PC-3 (cell line): ENCODE measurements at regions not wholly inside any gene's neighbourhood (a gene's known extent, or its start where the extent isn't known, plus 50 kb on each side); places are given as distances from the start of the nearest gene placed in this dataset.

ENCODE experiments used
- EZH2 ChIP-seq: fragments of 300-600 bp; sonication (generic); IDR thresholded peaks from one replicate; pipeline ENCODE4 v1.6.1; 2017; ENCODE audit warnings: antibody characterized with exemption, mild to moderate bottlenecking, low read length; ENCODE audit not compliant: unreplicated experiment
- EZH2phosphoT487 ChIP-seq: fragments of 300-600 bp; sonication (generic); IDR thresholded peaks from 2 replicates; pipeline ENCODE4 v1.6.1; 2018; ENCODE audit warnings: mild to moderate bottlenecking, antibody characterized with exemption, low read length, borderline replicate concordance
- TF ChIP-seq, protein P1 (sequence below): fragments of 300-600 bp; sonication (generic); conservative IDR thresholded peaks from 2 replicates; pipeline ENCODE4 v1.5.1; 2017; ENCODE audit warnings: antibody characterized with exemption, low read depth, mild to moderate bottlenecking, low read length

DNA sequence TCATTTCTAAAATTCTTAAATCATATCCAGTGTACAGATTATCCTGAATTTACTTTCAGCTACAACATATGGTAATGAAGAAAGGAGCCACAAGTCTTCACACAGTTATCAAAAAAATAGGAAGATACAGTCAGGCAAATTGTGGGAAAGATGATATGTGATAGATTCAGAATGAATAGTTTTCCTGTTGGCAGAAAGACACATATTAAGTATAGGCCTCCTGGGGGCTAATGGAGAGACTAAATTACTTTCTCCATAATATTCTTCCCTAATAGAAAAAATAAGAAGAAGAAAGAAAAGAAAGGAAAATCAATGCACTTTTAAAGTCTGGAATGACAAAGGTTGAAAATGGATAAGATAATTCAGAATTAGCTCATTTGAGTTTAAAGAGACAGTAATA, 2073.5 kb downstream of the LRRC4C start:
- TF ChIP-seq, protein P1, sequence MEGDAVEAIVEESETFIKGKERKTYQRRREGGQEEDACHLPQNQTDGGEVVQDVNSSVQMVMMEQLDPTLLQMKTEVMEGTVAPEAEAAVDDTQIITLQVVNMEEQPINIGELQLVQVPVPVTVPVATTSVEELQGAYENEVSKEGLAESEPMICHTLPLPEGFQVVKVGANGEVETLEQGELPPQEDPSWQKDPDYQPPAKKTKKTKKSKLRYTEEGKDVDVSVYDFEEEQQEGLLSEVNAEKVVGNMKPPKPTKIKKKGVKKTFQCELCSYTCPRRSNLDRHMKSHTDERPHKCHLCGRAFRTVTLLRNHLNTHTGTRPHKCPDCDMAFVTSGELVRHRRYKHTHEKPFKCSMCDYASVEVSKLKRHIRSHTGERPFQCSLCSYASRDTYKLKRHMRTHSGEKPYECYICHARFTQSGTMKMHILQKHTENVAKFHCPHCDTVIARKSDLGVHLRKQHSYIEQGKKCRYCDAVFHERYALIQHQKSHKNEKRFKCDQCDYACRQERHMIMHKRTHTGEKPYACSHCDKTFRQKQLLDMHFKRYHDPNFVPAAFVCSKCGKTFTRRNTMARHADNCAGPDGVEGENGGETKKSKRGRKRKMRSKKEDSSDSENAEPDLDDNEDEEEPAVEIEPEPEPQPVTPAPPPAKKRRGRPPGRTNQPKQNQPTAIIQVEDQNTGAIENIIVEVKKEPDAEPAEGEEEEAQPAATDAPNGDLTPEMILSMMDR: no peak
- TF ChIP-seq EZH2 (no peak), EZH2phosphoT487 (no peak)
